ENCODE measurements at regions not wholly inside any gene's neighbourhood (a gene's known extent, or its start where the extent isn't known, plus 50 kb on each side); places are given as distances from the start of the nearest gene placed in this dataset.
"Not testable (repeated sequence)": the region's sequence is repeated elsewhere in the genome, so short reads cannot be mapped to it uniquely, and the experiment has no call there.

DNA sequence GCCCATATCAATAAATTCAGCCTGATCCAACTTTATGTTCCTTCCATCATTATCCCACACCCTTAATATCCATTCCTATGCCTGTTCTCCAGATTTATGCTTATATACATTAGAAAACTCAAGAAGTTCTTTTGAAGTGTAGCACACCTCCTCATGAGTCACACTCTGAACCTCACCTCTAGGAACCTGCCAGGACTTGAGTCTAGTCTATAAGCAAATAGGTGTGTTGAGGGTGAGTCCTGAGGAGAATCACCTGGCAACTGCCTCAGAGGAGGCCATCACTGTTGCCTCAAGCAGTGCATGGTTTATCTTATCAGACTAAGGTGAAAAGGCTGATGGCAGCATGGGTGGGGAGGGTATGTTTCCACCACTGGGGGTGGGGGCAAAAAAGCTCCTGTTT is 496.7 kb downstream of the C6orf118 start:
- no peak for DNase-seq

DNA sequence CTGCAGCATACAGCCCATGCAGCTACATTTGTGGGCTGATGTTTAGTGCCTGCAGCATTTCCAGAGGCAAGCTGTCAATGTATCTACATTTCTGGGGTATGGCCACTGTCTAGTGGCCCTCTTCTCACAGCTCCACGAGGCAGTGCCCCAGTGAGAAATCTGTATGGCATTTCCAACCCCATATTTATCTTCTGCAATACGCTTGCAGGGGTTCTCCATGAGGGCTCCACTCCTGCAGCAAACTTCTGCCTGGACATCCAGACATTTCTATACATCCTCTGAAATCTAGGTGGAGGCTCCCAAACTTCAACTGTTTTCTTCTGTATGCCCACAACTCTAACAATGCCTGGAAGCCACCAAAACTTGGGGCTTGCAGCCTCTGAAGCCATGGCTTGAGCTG is 502.3 kb downstream of the C6orf118 start:
- no peak for DNase-seq

DNA sequence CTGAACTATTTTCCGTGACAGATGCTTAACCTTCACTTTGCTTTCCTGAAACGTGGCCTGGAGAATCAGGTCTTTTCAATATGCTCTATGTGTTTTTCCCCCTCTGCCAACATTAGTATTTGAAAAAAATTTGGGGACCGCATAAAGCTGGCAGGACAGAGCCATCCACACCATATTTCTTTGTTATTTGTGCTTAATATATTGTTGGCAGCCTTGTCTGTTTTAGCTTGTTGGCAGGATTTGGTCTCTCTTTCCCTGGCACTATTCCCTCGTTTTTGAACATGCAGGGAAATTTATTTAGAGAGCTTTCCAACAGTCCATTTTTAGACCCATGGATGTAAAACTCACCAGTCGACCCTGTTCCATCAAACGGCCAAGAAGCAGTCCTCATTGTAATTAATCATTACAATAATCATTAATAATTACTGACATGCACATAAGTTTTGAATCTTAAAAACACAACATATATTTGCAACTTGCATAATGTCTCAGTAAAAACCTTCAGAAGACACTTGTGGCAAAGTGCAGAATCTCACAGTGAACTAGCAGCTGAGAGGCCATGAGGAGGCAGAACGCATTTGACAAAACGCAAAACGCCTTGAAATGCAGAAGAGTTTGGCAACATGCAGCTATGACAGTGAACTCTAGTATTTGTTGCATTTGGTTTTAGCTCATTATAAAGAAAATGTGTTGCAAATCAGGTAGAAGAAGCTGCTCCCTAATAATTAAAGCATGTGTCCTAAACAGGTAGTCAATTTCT is 514.2 kb downstream of the C6orf118 start:
- DNase-seq, result no peak

GRCh38 chr6:164792666-164793065 is 516.7 kb downstream of the C6orf118 start:
- DNase-seq, result no peak

GRCh38 chr6:164791498-164791897 is 517.9 kb downstream of the C6orf118 start:
- no peak for DNase-seq

DNA sequence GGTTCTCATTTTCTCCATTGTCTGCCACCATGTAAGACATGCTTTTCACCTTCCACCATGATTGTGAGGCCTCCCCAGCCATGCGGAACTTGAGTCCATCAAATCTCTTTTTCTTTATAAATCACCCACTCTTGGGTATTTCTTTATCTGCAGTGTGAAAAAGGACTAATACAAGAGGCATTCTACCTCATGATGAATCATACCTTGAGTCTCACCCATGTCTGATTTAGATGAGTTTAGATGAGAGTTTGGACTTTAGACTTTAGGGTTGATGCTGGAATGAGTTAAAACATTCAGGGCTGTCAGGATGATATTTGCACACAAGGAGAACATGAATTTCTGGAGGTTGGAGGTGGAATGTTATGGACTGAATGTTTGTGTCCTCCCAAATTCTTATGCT is 545.6 kb downstream of the C6orf118 start:
- DNase-seq, result no peak

GRCh38 chr6:164757451-164757850 is 552.0 kb downstream of the C6orf118 start:
- no peak for DNase-seq

DNA sequence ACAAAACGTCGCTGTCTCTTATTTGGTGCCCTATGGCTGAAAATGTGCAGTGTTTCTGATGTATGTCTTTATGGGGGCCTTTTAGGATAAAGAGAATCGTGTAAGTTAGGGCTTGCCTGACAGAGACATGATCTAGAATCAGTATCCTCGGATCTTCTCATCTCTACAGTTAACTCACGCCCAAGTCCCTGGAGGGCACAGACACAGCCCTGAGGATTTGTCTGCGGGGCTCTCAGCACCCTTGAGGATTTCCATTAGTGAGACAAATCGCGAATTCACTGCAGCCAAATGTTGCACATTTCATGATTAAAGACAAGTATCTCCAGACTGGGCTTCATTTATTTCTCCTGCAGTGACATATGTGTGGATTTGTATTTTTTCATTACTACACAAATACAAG is 552.7 kb downstream of the C6orf118 start:
- DNase-seq, result no peak

DNA sequence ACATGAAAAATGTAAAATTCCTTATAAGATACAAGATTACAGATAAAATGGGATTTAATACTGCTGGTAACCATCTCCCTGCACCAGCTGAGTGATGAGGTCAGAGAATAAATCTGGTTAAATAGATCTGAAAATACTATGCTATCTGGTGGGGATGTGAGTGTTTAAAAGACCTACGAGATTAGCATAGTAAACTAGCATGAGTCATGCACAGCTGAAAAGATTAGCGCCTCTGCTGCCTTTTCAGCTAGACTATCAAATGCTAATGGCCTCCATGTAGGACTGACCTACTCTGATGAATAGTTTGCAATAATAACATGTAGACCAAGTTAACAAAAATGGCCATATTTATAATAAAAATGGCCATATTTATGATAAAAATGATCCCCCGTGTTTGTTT is 553.3 kb downstream of the C6orf118 start:
- DNase-seq, result no peak

DNA sequence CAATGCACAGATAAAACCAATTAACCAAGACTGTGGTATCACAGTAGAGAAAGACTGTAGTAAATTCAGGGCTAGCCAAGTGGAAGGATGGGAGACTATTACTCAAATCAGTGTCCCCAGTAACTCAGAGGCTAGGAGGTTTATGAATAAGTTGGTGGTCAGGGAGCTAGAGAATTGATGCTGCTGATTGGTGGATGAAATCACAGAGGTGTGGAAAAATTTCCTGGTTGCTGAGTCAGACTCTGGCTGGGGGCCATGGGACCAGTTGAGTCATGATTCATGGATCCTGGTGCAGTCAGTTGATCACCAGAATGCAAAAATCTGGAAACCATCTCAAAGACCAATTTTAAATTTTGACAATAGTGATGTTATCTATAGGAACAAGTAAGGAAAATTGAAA is 555.9 kb downstream of the C6orf118 start:
- DNase-seq, result no peak

GRCh38 chr6:164751395-164751794 is 558.0 kb downstream of the C6orf118 start:
- no peak for DNase-seq

- DNase-seq, result no peak
Observed at GRCh38 chr6:164750128-164750527, 559.3 kb downstream of the C6orf118 start.

- no peak for DNase-seq
Observed at GRCh38 chr6:164749221-164750064, 560.0 kb downstream of the C6orf118 start.

DNA sequence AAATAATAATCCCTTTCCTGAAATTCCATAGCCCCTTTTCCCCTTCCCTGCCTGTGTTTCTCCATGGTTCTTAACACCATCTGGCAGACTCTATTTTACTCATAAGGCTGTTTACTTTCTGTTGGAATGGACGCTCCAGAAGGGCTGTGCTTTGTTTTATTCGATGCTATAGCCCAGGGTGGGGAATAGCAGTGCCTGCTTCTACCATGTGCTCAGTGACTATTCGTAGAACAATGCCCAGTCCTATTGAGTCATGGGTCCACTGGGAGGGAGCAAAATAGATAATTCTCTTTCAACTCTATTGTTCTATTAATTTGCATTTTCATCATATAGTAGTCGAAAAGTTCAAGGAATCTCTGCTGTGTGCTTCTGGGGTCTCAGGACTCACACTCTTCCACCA is 565.1 kb downstream of the C6orf118 start:
- DNase-seq, result no peak

- DNase-seq, result no peak
Observed at GRCh38 chr6:164741938-164742451, 567.4 kb downstream of the C6orf118 start.

DNA sequence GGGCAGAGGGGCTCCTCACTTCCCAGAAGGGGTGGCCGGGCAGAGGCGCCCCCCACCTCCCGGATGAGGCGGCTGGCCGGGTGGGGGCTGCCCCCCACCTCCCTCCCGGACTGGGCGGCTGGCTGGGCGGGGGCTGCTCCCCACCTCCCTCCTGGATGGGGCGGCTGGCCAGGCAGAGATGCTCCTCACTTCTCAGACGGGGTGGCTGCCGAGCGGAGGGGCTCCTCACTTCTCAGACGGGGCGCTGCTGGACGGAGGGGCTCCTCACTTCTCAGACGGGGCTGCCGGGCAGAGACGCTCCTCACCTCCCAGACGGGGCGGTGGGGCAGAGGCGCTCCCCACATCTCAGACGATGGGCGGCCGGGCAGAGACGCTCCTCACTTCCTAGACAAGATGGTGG is 573.3 kb downstream of the C6orf118 start:
- not testable (repeated sequence) for DNase-seq

- DNase-seq, result no peak
Observed at GRCh38 chr6:164731539-164731938, 577.9 kb downstream of the C6orf118 start.

DNA sequence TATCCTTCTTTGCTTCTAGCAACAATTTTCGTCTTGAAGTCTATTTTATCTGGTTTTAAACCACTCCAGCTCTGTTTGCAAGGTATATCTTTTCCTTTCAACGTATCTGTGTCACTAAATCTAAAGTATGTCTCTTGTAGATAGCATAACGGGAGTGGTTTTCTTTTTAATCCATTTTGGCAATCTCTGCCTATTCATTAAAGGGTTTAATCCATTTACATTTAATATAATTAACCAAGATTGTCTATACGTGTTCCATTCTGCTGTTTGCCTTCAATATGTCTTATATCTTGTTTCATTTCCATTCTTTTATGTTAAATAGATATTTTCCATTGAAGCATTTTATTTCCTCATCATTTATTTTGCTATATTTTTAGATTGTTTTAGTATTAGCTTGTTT is 587.9 kb downstream of the C6orf118 start:
- DNase-seq, result no peak

- no peak for DNase-seq
Observed at GRCh38 chr6:164700497-164700896, 608.9 kb downstream of the C6orf118 start.

- DNase-seq, result no peak
Observed at GRCh38 chr6:164695896-164696295, 613.5 kb downstream of the C6orf118 start.

DNA sequence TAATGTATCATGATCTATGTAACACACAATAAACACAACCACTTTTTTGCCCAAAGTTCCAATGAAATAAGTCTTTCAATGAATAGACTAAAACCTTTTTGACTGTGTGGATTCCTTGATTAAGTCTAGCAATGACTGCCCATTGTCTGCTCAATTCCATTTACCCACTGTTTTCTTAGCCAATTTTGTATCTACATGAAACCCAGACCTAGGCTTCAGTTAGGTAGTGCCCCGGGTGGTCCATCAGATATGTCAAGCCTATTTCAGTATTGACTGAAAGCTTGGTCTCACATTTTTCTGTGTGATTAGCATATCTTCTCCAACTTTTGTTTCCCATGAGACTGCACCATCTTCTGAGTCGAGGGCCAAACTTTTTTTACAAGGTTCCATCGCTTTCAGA is 615.0 kb downstream of the C6orf118 start:
- DNase-seq, result no peak

DNA sequence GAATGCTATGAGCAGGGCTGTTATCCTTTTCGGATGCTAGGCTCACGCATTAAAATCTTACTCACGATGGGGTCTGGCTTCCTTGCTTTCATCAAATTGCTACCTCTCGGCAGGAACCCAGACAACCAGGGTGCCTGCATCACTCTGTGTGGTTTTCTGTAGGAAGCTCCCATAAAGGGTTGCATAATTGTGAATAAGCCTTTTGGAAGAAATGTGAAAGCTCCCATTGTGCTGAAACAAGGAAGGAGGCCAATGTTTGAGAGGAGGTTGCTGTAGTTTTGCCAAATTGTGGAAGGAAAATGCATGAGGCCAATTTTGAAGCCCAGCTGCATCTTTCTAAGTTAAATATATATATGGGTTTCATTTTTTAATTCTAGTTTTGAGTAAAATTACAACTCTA is 615.5 kb downstream of the C6orf118 start:
- DNase-seq, result no peak

- DNase-seq, result no peak
Observed at GRCh38 chr6:164692772-164693510, 616.5 kb downstream of the C6orf118 start.
